ENCODE measurements at regions not wholly inside any gene's neighbourhood (a gene's known extent, or its start where the extent isn't known, plus 50 kb on each side); places are given as distances from the start of the nearest gene placed in this dataset.

DNA sequence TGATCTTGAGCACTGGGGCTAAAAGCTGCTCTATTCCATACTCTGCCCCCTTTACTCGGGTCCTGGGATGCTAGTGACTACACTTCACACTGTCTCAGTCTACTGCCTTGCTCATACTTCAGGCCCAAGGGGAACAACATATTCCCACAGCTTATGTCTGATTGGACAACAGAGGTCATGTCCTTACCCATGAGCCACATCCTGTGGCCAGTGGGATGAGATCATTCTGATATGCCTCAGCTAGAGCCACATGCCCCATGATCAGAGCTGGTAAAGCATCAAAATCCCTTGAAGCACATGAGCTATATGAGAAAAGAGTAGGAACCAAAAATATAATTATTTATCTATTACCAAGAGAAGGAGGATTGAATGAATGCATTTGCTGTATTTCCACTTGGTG is 290.1 kb upstream of the TSHZ3 start:
- no peak overlapping the region for H3K27ac ChIP-seq
- H3K4me3 ChIP-seq: no peak overlapping the region
- no peak for DNase-seq
- H3K4me1 ChIP-seq: no peaks in the 10 kb centered on the region
- no peaks in the 10 kb centered on the region for H3K9me3 ChIP-seq
- intact Hi-C loops (cut with DNase I): no loop called here
- H3K27me3 ChIP-seq (ENCODE audit: low read depth): no peaks in the 10 kb centered on the region
- no peak for ATAC-seq
- no peaks in the 10 kb centered on the region for H3K36me3 ChIP-seq
- TF ChIP-seq, protein P1, sequence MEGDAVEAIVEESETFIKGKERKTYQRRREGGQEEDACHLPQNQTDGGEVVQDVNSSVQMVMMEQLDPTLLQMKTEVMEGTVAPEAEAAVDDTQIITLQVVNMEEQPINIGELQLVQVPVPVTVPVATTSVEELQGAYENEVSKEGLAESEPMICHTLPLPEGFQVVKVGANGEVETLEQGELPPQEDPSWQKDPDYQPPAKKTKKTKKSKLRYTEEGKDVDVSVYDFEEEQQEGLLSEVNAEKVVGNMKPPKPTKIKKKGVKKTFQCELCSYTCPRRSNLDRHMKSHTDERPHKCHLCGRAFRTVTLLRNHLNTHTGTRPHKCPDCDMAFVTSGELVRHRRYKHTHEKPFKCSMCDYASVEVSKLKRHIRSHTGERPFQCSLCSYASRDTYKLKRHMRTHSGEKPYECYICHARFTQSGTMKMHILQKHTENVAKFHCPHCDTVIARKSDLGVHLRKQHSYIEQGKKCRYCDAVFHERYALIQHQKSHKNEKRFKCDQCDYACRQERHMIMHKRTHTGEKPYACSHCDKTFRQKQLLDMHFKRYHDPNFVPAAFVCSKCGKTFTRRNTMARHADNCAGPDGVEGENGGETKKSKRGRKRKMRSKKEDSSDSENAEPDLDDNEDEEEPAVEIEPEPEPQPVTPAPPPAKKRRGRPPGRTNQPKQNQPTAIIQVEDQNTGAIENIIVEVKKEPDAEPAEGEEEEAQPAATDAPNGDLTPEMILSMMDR (IDR thresholded peaks at IDR 0.05): no peak

DNA sequence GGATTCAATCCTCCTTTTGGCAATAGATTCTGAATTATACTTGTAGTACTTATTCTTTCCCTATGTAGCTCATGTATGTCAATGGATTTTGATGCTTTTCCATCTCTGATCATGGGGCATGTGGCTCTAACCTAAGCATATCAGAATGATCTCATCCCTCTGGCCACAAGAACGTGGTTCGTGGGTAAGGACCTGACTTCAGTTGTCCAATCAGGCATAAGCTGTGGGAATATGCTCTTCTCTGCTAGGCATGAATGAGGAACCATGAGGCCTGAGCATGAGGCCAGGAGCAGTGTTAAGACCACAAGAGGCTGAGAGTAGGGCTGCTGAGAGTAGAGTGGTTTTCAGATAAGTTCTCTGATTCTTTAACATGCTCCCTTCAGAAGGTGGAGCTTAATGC is 292.4 kb upstream of the TSHZ3 start:
- Histone ChIP-seq H3K9me3 (no peaks in the 10 kb centered on the region), H3K4me3 (no peak overlapping the region), H3K27me3 (ENCODE audit: low read depth) (no peaks in the 10 kb centered on the region), H3K4me1 (no peaks in the 10 kb centered on the region), H3K27ac (no peak overlapping the region), H3K36me3 (no peaks in the 10 kb centered on the region)
- TF ChIP-seq, protein P1 (IDR thresholded peaks at IDR 0.05): no peak
- no peak for ATAC-seq
- no peak for DNase-seq
- intact Hi-C loops (cut with DNase I): no loop called here

DNA sequence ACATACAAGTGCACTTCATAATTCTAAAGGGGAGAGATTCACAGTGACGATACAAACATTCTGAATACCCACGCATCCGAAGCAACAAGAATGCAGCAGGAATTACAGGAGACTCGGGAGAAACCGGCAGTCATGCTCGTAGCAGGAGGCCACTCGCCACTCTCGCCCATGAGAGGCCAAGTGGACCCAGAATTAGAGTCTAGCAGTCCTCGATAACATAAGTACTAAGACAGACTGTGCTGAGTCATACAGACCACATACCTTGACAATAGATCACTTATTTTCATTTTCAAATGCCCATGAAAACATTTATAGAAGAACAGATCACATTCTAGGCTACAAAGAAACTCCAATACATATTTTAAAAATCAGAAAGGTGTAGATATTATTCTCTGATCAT is 299.1 kb upstream of the TSHZ3 start:
- Histone ChIP-seq H3K36me3 (no peaks in the 10 kb centered on the region), H3K27ac (no peak overlapping the region), H3K4me3 (no peak overlapping the region), H3K4me1 (no peaks in the 10 kb centered on the region), H3K27me3 (ENCODE audit: low read depth) (no peaks in the 10 kb centered on the region), H3K9me3 (no peaks in the 10 kb centered on the region)
- TF ChIP-seq, protein P1 (IDR thresholded peaks at IDR 0.05): no peak
- DNase-seq (no peak), ATAC-seq (no peak)
- intact Hi-C loops (cut with DNase I): no loop called here

DNA sequence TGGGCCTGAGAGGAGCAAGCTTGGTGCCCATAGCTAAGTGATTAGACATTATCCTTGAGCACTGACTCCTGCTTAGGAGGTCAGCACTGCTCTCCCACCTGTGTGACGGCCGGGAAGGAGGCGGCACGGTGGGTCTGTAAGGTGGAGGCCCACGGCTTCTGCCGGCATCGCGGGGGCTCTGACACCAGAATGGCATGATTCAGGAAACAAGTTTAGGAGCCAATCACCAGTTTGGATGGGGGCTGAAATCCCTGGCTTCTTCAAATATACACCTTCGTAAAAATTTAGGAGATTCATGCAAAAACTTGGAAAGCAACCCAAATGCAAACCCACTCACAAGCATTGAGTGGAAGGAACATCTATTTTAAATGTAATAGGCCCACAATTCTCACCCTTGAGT is 307.3 kb upstream of the TSHZ3 start:
- intact Hi-C loops (cut with DNase I): no loop called here
- Histone ChIP-seq H3K36me3 (no peaks in the 10 kb centered on the region), H3K9me3 (no peaks in the 10 kb centered on the region), H3K27ac (no peak overlapping the region), H3K4me1 (no peaks in the 10 kb centered on the region), H3K27me3 (ENCODE audit: low read depth) (peaks cover 4% of the 10 kb centered on the region), H3K4me3 (no peak overlapping the region)
- ATAC-seq (no peak), DNase-seq (no peak)
- TF ChIP-seq, protein P1 (IDR thresholded peaks at IDR 0.05): no peak

DNA sequence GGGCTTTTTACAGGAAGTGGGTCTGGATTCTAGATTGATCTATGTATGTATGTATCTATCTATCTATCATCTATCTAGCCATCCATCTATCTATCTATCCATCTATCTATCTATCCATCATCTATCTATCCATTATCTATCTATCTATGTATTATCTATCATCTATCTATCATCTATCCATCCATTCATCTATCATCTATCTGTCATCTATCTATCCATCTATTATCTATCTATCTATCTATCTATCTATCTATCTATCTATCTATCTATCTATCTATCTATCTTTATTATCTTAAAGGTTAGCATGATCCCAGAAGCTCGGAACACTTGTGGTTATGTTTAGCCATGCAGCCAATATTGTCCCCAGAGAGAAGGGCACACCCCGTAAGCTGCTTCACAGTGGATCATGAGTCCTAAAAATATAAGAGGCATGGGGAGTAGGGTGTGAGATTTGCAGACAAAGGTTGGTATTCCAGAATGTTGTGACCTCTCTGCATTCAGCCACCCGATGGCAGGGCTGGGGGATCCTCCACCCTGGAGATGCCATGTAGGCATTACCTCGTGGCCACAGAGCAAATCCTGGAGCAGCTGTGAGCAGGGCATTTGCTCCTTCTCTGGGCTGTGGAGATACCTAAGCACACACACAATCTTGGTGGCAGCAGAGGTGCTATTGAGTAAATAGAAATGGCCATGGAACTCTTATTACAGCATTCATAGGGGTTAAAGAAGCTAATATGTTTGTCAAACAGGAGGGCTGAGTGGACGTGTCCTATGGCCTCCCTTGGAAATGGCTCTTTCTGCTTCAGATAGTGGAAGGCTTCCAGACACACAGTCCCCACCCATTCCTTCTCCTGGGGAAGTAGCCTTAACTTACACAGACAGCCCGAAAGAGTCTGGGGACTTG is 310.0 kb upstream of the TSHZ3 start:
- DNase-seq (no peak), ATAC-seq (no peak)
- H3K9me3 ChIP-seq: no peaks in the 10 kb centered on the region
- no peak overlapping the region for H3K4me3 ChIP-seq
- no peaks in the 10 kb centered on the region for H3K36me3 ChIP-seq
- TF ChIP-seq, protein P1 (IDR thresholded peaks at IDR 0.05): no peak
- peaks cover 4% of the 10 kb centered on the region for H3K27me3 ChIP-seq (ENCODE audit: low read depth)
- no peaks in the 10 kb centered on the region for H3K4me1 ChIP-seq
- intact Hi-C loops (cut with DNase I): no loop called here
- no peak overlapping the region for H3K27ac ChIP-seq

Measured in lower lobe of right lung (tissue), 2 donors.